Endothelial cell of umbilical vein (primary cell): ENCODE measurements at regions not wholly inside any gene's neighbourhood (a gene's known extent, or its start where the extent isn't known, plus 50 kb on each side); places are given as distances from the start of the nearest gene placed in this dataset.

Experiments used
- EZH2 ChIP-seq: IDR thresholded peaks from 2 replicates; pipeline ENCODE4 v1.6.1; 2012; ENCODE audit warnings: borderline replicate concordance, low read depth, mild to moderate bottlenecking, moderate library complexity, low read length, inconsistent platforms; ENCODE audit not compliant: severe bottlenecking
- MYC ChIP-seq: IDR thresholded peaks from one replicate; pipeline ENCODE4 v1.6.1; 2011; ENCODE audit warnings: mild to moderate bottlenecking, low read depth, low read length
- POLR2A ChIP-seq: IDR thresholded peaks from 2 replicates; pipeline ENCODE4 v1.6.1; 2012; ENCODE audit warnings: low read depth, mild to moderate bottlenecking, control low read depth, low read length
- TF ChIP-seq, protein P1 (sequence below), 2 donors: IDR thresholded peaks; 1 replicate in 1 of 2; 2 replicates in 1 of 2; pipeline ENCODE4 v1.5.1; 2011; ENCODE audit warnings: low read length in 2 of 2, mild to moderate bottlenecking in 2 of 2, moderate library complexity in 2 of 2, control low read depth in 1 of 2, inconsistent platforms in 1 of 2, low read depth in 1 of 2; ENCODE audit not compliant: insufficient read depth in 1 of 2; ENCODE audit errors: extremely low read depth in 1 of 2
- TF ChIP-seq, protein P2 (sequence below): IDR thresholded peaks from 2 replicates; pipeline ENCODE4 v1.6.1; 2011; ENCODE audit not compliant: insufficient read depth, insufficient read length

DNA sequence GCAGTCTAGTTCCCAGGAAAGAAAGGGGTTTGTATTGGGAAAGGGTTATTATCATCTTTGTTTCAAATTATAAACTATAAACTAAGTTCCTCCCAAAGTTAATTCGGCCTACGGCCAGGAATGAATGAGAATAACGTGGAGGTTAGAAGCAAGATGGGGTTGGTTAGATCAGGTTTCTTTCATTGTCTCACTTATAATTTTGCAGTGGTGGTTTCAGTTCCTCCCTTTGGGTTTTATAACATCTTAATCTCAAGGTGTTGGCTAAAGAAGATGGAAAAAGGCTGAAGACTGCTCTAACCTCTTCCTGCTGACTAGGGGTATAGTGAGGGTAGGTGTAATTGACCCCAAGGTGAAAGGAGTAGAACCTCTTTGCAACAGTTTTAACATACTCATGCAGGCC is 1050.7 kb downstream of the OTOL1 start:
- TF ChIP-seq POLR2A = no peak
- TF ChIP-seq, protein P1, sequence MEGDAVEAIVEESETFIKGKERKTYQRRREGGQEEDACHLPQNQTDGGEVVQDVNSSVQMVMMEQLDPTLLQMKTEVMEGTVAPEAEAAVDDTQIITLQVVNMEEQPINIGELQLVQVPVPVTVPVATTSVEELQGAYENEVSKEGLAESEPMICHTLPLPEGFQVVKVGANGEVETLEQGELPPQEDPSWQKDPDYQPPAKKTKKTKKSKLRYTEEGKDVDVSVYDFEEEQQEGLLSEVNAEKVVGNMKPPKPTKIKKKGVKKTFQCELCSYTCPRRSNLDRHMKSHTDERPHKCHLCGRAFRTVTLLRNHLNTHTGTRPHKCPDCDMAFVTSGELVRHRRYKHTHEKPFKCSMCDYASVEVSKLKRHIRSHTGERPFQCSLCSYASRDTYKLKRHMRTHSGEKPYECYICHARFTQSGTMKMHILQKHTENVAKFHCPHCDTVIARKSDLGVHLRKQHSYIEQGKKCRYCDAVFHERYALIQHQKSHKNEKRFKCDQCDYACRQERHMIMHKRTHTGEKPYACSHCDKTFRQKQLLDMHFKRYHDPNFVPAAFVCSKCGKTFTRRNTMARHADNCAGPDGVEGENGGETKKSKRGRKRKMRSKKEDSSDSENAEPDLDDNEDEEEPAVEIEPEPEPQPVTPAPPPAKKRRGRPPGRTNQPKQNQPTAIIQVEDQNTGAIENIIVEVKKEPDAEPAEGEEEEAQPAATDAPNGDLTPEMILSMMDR (IDR thresholded peaks at IDR 0.05; ENCODE audit: extremely low read depth in 1 of 2, insufficient read depth in 1 of 2, low read depth in 1 of 2, low read length in 2 of 2) = no peak
- TF ChIP-seq EZH2 = no peak
- TF ChIP-seq, protein P2, sequence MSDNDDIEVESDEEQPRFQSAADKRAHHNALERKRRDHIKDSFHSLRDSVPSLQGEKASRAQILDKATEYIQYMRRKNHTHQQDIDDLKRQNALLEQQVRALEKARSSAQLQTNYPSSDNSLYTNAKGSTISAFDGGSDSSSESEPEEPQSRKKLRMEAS = no peak
- TF ChIP-seq MYC = no peak
